GM19395 (cell line): ENCODE measurements at regions not wholly inside any gene's neighbourhood (a gene's known extent, or its start where the extent isn't known, plus 50 kb on each side); places are given as distances from the start of the nearest gene placed in this dataset.

Experiments used
- ATAC-seq: cut with Tn5 transposase; IDR thresholded peaks from one replicate; pipeline ENCODE4 v1.9.1; 2021; ENCODE audit warnings: mild to moderate bottlenecking, moderate library complexity; ENCODE audit not compliant: unreplicated experiment

- no peak for ATAC-seq
Observed at GRCh38 chr11:105202422-105202821, 62.9 kb upstream of the CARD18 start.

- ATAC-seq: no peak
Observed at GRCh38 chr11:105201166-105201565, 61.6 kb upstream of the CARD18 start.

- no peak for ATAC-seq
Observed at GRCh38 chr11:105197071-105197815, 57.7 kb upstream of the CARD18 start.

GRCh38 chr11:105193260-105193659, 53.7 kb upstream of the CARD18 start:
- no peak for ATAC-seq

GRCh38 chr11:105192115-105192514, 52.5 kb upstream of the CARD18 start:
- ATAC-seq: no peak

- no peak for ATAC-seq
Observed at GRCh38 chr11:105189581-105189980, 50.0 kb upstream of the CARD18 start.
